K562 (cell line): ENCODE measurements at regions not wholly inside any gene's neighbourhood (a gene's known extent, or its start where the extent isn't known, plus 50 kb on each side); places are given as distances from the start of the nearest gene placed in this dataset.
A peak's percentile ranks its signal among the peaks of the same experiment; 100 is the strongest.

ENCODE experiments used
- BCOR ChIP-seq: fragments of 450-650 bp; IDR thresholded peaks from 2 replicates; pipeline ENCODE4 v1.6.1; 2016
- BHLHE40 ChIP-seq: IDR thresholded peaks from 2 replicates; pipeline ENCODE4 v1.6.1; 2011; ENCODE audit warnings: low read length, improper control_type of control experiment
- GATA2 ChIP-seq: sonication (generic); formaldehyde crosslinking; IDR thresholded peaks from 2 replicates; pipeline ENCODE4 v1.4.0; 2020; ENCODE audit warnings: mild to moderate bottlenecking, missing genetic modification reagents
- KHSRP ChIP-seq: fragments of 450-650 bp; IDR thresholded peaks from 2 replicates; pipeline ENCODE4 v1.6.1; 2017
- KLF13 ChIP-seq: fragments of 450-650 bp; IDR thresholded peaks from 2 replicates; pipeline ENCODE4 v1.6.1; 2016; ENCODE audit warnings: missing genetic modification characterization, low read depth, mild to moderate bottlenecking, missing compliant biosample characterization, moderate library complexity, borderline replicate concordance
- PBX2 ChIP-seq, 2 experiments: IDR thresholded peaks in 1 of 2; conservative IDR thresholded peaks in 1 of 2; 2 replicates each; pipeline ENCODE4 v1.6.1; 2016; ENCODE audit warnings: low read depth in 2 of 2, mild to moderate bottlenecking in 1 of 2, missing compliant biosample characterization in 1 of 2, missing genetic modification characterization in 1 of 2, moderate library complexity in 1 of 2
- PYGO2 ChIP-seq: fragments of 450-650 bp; IDR thresholded peaks from 2 replicates; pipeline ENCODE4 v1.6.1; 2016; ENCODE audit warnings: mild to moderate bottlenecking, missing genetic modification characterization, moderate library complexity, missing compliant biosample characterization
- RCOR1 ChIP-seq, 2 experiments: IDR thresholded peaks; 2 replicates each; pipeline ENCODE4 v1.6.1; 2012; ENCODE audit warnings: low read depth in 2 of 2, low read length in 2 of 2, borderline replicate concordance in 1 of 2, improper control_type of control experiment in 1 of 2
- RUNX1 ChIP-seq: sonication (generic); IDR thresholded peaks from 2 replicates; pipeline ENCODE4 v1.6.1; 2016; ENCODE audit warnings: antibody characterized with exemption, low read depth
- TAF15 ChIP-seq: fragments of 200-400 bp; formaldehyde crosslinking; IDR thresholded peaks from 2 replicates; pipeline ENCODE4 v1.6.1; 2017; ENCODE audit warnings: mild to moderate bottlenecking, low read depth, low read length, moderate library complexity
- YBX1 ChIP-seq: fragments of 450-650 bp; IDR thresholded peaks from 2 replicates; pipeline ENCODE4 v1.7.1; 2016; ENCODE audit warnings: mild to moderate bottlenecking
- ZNF197 ChIP-seq: fragments of 200-800 bp; sonication (Bioruptor generic); IDR thresholded peaks from 2 replicates; pipeline ENCODE4 v1.6.1; 2016; ENCODE audit warnings: low read depth, missing genetic modification characterization, missing compliant biosample characterization
- ZNF766 ChIP-seq: fragments of 200-800 bp; sonication (Bioruptor generic); conservative IDR thresholded peaks from 2 replicates; pipeline ENCODE4 v1.6.1; 2016; ENCODE audit warnings: missing genetic modification characterization, missing compliant biosample characterization
- TF ChIP-seq, protein P1 (sequence below): fragments of 450-650 bp; IDR thresholded peaks from 2 replicates; pipeline ENCODE4 v1.6.1; 2016; ENCODE audit warnings: low read depth

DNA sequence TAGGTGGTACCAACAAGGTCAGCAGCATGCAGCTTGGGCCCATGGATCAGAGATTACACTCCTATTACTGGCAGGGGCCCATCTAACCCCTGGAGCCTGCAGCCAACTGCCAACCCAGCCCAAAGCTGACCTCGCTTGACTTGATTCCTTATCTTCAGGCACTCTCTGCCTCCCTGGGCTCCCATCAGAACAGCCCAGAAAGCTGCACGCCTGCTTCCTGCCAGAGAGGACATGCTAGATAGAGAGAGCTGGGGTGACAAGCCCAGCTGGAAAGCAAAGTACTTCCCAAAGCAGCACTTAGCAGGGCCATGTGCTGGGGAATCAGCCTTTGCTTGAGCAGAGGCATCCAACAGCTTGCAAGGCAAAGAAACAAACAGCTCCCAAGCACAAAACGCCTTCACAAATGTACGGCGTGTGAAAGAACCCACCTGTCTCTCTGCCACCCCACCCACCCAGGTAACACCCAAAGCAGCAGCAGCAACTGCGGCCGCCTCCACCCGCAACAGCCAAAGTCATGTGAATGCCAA is 74.2 kb upstream of the NLK start (continued):
- TF ChIP-seq YBX1 (no peak), GATA2 (CRISPR knock-in tag) (peak; percentile 98), BCOR (0 out of 2 replicates have a peak, but pooled peaks have one; percentile 42), KLF13 (0 out of 2 replicates have a peak, but pooled peaks have one; percentile 8), KHSRP (peak; percentile 50; the same call in 1 of the 2 replicates), RUNX1 (peak; percentile 59; the same call in 1 of the 2 replicates), RCOR1 (IDR thresholded peaks at IDR 0.05; ENCODE audit: borderline replicate concordance in 1 of 2, low read depth in 2 of 2, low read length in 2 of 2) (peak; percentile 86 to 92; a peak in 3 of 4 replicates), ZNF766 (CRISPR knock-in tag) (peak; percentile 87), ZNF197 (CRISPR knock-in tag) (peak; percentile 73; the same call in 1 of the 2 replicates), PBX2 (CRISPR knock-in tag; IDR thresholded peaks at IDR 0.05; ENCODE audit: low read depth) (no peak), PBX2 (tag; conservative IDR thresholded peaks at IDR 0.05; ENCODE audit: low read depth) (peak; percentile 45; the same call in 1 of the 2 replicates), BHLHE40 (peak; percentile 92), TAF15 (no peak), PYGO2 (tag) (0 out of 2 replicates have a peak, but pooled peaks have one; percentile 11)
- TF ChIP-seq, protein P1, sequence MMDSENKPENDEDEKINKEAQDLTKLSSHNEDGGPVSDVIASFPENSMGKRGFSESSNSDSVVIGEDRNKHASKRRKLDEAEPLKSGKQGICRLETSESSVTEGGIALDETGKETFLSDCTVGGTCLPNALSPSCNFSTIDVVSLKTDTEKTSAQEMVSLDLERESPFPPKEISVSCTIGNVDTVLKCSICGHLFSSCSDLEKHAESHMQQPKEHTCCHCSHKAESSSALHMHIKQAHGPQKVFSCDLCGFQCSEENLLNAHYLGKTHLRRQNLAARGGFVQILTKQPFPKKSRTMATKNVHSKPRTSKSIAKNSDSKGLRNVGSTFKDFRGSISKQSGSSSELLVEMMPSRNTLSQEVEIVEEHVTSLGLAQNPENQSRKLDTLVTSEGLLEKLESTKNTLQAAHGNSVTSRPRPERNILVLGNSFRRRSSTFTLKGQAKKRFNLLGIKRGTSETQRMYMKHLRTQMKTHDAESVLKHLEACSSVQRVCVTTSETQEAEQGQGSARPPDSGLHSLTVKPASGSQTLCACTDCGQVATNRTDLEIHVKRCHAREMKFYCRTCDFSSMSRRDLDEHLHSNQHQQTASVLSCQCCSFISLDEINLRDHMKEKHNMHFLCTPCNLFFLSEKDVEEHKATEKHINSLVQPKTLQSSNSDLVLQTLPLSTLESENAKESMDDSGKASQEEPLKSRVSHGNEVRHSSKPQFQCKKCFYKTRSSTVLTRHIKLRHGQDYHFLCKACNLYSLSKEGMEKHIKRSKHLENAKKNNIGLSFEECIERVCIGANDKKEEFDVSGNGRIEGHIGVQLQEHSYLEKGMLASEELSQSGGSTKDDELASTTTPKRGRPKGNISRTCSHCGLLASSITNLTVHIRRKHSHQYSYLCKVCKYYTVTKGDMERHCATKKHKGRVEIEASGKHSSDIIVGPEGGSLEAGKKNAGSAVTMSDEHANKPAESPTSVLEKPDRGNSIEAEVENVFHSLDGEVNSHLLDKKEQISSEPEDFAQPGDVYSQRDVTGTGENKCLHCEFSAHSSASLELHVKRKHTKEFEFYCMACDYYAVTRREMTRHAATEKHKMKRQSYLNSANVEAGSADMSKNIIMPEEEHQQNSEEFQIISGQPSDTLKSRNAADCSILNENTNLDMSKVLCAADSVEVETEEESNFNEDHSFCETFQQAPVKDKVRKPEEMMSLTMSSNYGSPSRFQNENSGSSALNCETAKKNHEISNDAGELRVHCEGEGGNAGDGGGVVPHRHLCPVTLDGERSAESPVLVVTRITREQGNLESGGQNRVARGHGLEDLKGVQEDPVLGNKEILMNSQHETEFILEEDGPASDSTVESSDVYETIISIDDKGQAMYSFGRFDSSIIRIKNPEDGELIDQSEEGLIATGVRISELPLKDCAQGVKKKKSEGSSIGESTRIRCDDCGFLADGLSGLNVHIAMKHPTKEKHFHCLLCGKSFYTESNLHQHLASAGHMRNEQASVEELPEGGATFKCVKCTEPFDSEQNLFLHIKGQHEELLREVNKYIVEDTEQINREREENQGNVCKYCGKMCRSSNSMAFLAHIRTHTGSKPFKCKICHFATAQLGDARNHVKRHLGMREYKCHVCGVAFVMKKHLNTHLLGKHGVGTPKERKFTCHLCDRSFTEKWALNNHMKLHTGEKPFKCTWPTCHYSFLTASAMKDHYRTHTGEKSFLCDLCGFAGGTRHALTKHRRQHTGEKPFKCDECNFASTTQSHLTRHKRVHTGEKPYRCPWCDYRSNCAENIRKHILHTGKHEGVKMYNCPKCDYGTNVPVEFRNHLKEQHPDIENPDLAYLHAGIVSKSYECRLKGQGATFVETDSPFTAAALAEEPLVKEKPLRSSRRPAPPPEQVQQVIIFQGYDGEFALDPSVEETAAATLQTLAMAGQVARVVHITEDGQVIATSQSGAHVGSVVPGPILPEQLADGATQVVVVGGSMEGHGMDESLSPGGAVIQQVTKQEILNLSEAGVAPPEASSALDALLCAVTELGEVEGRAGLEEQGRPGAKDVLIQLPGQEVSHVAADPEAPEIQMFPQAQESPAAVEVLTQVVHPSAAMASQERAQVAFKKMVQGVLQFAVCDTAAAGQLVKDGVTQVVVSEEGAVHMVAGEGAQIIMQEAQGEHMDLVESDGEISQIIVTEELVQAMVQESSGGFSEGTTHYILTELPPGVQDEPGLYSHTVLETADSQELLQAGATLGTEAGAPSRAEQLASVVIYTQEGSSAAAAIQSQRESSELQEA = no peak
